ENCODE measurements at regions not wholly inside any gene's neighbourhood (a gene's known extent, or its start where the extent isn't known, plus 50 kb on each side); places are given as distances from the start of the nearest gene placed in this dataset.

DNA sequence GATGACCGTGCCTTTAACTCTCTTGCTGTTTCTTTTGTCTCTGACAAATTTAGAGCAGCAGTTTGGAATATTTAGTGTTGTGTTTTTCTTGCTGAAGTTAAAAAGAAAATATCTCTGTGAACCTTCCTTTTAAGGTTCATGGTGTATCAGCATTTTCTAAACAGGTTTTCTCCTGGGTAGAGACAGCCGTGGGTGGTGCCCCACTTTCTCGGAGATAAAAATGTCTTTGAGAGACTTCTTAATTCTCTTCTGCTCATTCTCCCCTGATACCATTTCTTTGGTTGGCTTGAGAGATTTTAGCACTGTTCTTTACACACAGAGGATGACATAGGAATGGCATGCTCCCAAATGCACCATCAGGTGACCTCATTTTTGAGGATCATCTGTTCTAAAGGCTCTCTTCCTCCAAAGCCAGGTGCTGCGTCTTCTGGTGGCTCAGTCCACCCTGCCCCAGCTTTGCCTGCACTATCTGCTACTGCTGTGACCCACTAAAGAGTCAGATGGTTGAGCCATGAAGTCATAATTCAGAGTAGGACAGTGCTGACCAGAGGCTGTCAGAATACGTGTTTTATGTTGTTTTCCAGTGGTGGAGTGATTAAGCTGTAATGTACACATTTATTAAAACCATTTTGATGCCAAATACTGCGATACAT is 90.3 kb upstream of the SLC10A2 start:
- H3K9me3 ChIP-seq (ENCODE audit: low read depth, low read length) = no peaks in the 10 kb centered on the region
- no peak overlapping the region for H3K4me3 ChIP-seq (ENCODE audit: insufficient read depth, low read length)
- H3K79me2 ChIP-seq (ENCODE audit: insufficient read depth, low read length) = no peaks in the 10 kb centered on the region
- H2AFZ ChIP-seq (ENCODE audit: low read length) = no peak overlapping the region
- no peaks in the 10 kb centered on the region for H3K4me1 ChIP-seq (ENCODE audit: insufficient read depth, low read length)
- no peak for DNase-seq (ENCODE audit: insufficient read length, low spot score, missing footprints)
- H3K27me3 ChIP-seq (ENCODE audit: insufficient read depth, low read length) = no peaks in the 10 kb centered on the region
- TF ChIP-seq, protein P1, sequence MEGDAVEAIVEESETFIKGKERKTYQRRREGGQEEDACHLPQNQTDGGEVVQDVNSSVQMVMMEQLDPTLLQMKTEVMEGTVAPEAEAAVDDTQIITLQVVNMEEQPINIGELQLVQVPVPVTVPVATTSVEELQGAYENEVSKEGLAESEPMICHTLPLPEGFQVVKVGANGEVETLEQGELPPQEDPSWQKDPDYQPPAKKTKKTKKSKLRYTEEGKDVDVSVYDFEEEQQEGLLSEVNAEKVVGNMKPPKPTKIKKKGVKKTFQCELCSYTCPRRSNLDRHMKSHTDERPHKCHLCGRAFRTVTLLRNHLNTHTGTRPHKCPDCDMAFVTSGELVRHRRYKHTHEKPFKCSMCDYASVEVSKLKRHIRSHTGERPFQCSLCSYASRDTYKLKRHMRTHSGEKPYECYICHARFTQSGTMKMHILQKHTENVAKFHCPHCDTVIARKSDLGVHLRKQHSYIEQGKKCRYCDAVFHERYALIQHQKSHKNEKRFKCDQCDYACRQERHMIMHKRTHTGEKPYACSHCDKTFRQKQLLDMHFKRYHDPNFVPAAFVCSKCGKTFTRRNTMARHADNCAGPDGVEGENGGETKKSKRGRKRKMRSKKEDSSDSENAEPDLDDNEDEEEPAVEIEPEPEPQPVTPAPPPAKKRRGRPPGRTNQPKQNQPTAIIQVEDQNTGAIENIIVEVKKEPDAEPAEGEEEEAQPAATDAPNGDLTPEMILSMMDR (IDR thresholded peaks at IDR 0.05; ENCODE audit: extremely low read depth, low read depth, low read length) = no peak
- H4K20me1 ChIP-seq (ENCODE audit: insufficient read depth, low read length) = no peaks in the 10 kb centered on the region
- no peak overlapping the region for H3K27ac ChIP-seq (ENCODE audit: low read depth, low read length)
- no peaks in the 10 kb centered on the region for H3K36me3 ChIP-seq (ENCODE audit: insufficient read depth, low read length)
- no peak overlapping the region for H3K4me2 ChIP-seq (ENCODE audit: insufficient read depth, low read length)

DNA sequence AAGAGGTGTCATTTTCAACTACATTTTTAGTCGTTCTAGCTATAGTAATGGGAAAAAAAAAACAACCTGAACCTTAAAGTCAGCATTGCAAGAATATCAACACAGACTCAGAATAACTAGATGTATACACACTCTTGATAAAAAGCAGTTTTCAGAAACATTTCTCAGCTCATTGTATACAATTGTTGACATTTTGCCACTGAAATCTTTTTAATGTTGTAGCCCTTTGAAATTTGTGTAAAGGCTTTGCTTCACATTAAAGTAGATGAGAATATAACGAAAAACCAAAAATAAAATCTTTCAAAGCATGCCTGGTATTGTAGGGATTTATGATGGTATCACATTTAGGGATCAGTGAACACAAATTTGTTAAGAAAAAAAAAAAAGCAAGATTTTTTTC is 87.2 kb upstream of the SLC10A2 start:
- Histone ChIP-seq H2AFZ (ENCODE audit: low read length) (no peak overlapping the region), H3K36me3 (ENCODE audit: insufficient read depth, low read length) (no peaks in the 10 kb centered on the region), H3K79me2 (ENCODE audit: insufficient read depth, low read length) (no peaks in the 10 kb centered on the region), H4K20me1 (ENCODE audit: insufficient read depth, low read length) (no peaks in the 10 kb centered on the region), H3K4me3 (ENCODE audit: insufficient read depth, low read length) (no peak overlapping the region), H3K4me2 (ENCODE audit: insufficient read depth, low read length) (no peak overlapping the region), H3K27ac (ENCODE audit: low read depth, low read length) (no peak overlapping the region), H3K9me3 (ENCODE audit: low read depth, low read length) (no peaks in the 10 kb centered on the region), H3K27me3 (ENCODE audit: insufficient read depth, low read length) (no peaks in the 10 kb centered on the region), H3K4me1 (ENCODE audit: insufficient read depth, low read length) (no peaks in the 10 kb centered on the region)
- TF ChIP-seq, protein P1 (IDR thresholded peaks at IDR 0.05; ENCODE audit: extremely low read depth, low read depth, low read length) = no peak
- no peak for DNase-seq (ENCODE audit: insufficient read length, low spot score, missing footprints)

DNA sequence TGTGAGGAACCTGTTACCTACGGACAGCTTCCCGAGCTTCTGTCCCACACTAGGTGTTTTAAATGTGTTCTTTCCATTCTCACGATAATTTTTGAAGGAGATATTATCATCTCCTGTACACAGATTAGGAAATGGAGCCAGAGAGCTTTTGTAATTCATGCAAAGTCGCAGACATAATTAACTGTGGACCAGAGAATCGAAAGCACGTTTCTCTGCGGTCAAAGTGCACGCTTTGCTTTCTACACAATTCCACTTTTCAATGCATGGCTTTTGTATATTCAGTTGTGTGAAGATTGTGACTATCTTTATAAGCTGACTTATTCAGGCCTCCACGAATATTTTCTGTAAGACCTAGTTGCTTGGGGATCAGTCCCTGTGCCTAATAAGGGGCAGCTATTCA is 81.7 kb upstream of the SLC10A2 start:
- no peaks in the 10 kb centered on the region for H3K9me3 ChIP-seq (ENCODE audit: low read depth, low read length)
- H3K27me3 ChIP-seq (ENCODE audit: insufficient read depth, low read length) = no peaks in the 10 kb centered on the region
- no peak for DNase-seq (ENCODE audit: insufficient read length, low spot score, missing footprints)
- no peak overlapping the region for H3K4me3 ChIP-seq (ENCODE audit: insufficient read depth, low read length)
- no peaks in the 10 kb centered on the region for H3K4me1 ChIP-seq (ENCODE audit: insufficient read depth, low read length)
- H3K36me3 ChIP-seq (ENCODE audit: insufficient read depth, low read length) = no peaks in the 10 kb centered on the region
- H3K4me2 ChIP-seq (ENCODE audit: insufficient read depth, low read length) = no peak overlapping the region
- no peak overlapping the region for H2AFZ ChIP-seq (ENCODE audit: low read length)
- no peaks in the 10 kb centered on the region for H3K79me2 ChIP-seq (ENCODE audit: insufficient read depth, low read length)
- H3K27ac ChIP-seq (ENCODE audit: low read depth, low read length) = no peak overlapping the region
- no peaks in the 10 kb centered on the region for H4K20me1 ChIP-seq (ENCODE audit: insufficient read depth, low read length)
- TF ChIP-seq, protein P1 (IDR thresholded peaks at IDR 0.05; ENCODE audit: extremely low read depth, low read depth, low read length) = no peak

DNA sequence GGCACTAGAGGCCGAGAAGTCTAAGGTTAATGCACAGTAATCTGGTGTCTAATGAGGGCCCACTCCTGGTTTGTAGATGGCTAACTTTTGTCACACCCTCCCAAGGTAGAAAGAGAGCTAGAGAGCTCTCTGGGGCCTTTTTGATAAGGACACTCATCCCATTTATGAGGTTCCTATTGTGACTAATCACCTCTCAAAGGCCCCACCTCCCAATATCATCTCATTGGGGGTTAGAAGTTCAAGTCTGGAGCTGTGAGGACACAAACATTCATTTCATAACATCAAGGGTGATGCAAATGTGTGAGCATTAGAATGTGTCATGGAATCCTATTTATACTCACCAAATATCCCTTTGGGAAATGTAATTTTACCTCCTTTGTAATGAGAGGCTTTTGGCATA is 79.2 kb upstream of the SLC10A2 start:
- TF ChIP-seq, protein P1 (IDR thresholded peaks at IDR 0.05; ENCODE audit: extremely low read depth, low read depth, low read length) = no peak
- no peaks in the 10 kb centered on the region for H4K20me1 ChIP-seq (ENCODE audit: insufficient read depth, low read length)

More for the DNA sequence above, 79.2 kb upstream of the SLC10A2 start:
- H3K4me2 ChIP-seq (ENCODE audit: insufficient read depth, low read length) = no peak overlapping the region
- H3K27ac ChIP-seq (ENCODE audit: low read depth, low read length) = no peak overlapping the region
- H3K4me1 ChIP-seq (ENCODE audit: insufficient read depth, low read length) = no peaks in the 10 kb centered on the region
- H3K79me2 ChIP-seq (ENCODE audit: insufficient read depth, low read length) = no peaks in the 10 kb centered on the region
- DNase-seq (ENCODE audit: insufficient read length, low spot score, missing footprints) = no peak
- H3K4me3 ChIP-seq (ENCODE audit: insufficient read depth, low read length) = no peak overlapping the region
- no peaks in the 10 kb centered on the region for H3K36me3 ChIP-seq (ENCODE audit: insufficient read depth, low read length)
- no peaks in the 10 kb centered on the region for H3K9me3 ChIP-seq (ENCODE audit: low read depth, low read length)
- H2AFZ ChIP-seq (ENCODE audit: low read length) = no peak overlapping the region
- H3K27me3 ChIP-seq (ENCODE audit: insufficient read depth, low read length) = no peaks in the 10 kb centered on the region

Measured in osteoblast (primary cell).